EH (cell line): ENCODE measurements at regions not wholly inside any gene's neighbourhood (a gene's known extent, or its start where the extent isn't known, plus 50 kb on each side); places are given as distances from the start of the nearest gene placed in this dataset.

ENCODE experiments used
- DNase-seq: peaks from one replicate; pipeline ENCODE4 v3.0.0-alpha.2; 2015; ENCODE audit warnings: low read depth

- no peak for DNase-seq
Observed at GRCh38 chr2:136468799-136469369, 296.5 kb upstream of the THSD7B start.

- no peak for DNase-seq
Observed at GRCh38 chr2:136452528-136452927, 312.8 kb upstream of the THSD7B start.

GRCh38 chr2:136448986-136449780 lies 316.2 kb upstream of the THSD7B start:
- DNase-seq: no peak

GRCh38 chr2:136448432-136448831 lies 316.9 kb upstream of the THSD7B start:
- DNase-seq: no peak

GRCh38 chr2:136444323-136444722 lies 321.0 kb upstream of the THSD7B start:
- no peak for DNase-seq

- DNase-seq: no peak
Observed at GRCh38 chr2:136443661-136444060, 321.7 kb upstream of the THSD7B start.

- DNase-seq: no peak
Observed at GRCh38 chr2:136441979-136442714, 323.2 kb upstream of the THSD7B start.

GRCh38 chr2:136439064-136439676 lies 321.2 kb upstream of the CXCR4 start:
- DNase-seq: no peak

- DNase-seq: no peak
Observed at GRCh38 chr2:136437461-136437860, 319.5 kb upstream of the CXCR4 start.

GRCh38 chr2:136436936-136437335 lies 319.0 kb upstream of the CXCR4 start:
- no peak for DNase-seq

- no peak for DNase-seq
Observed at GRCh38 chr2:136434251-136434715, 316.3 kb upstream of the CXCR4 start.

- DNase-seq: no peak
Observed at GRCh38 chr2:136433261-136433660, 315.3 kb upstream of the CXCR4 start.

- no peak for DNase-seq
Observed at GRCh38 chr2:136424112-136424511, 306.2 kb upstream of the CXCR4 start.

- peak; percentile 60 for DNase-seq
Observed at GRCh38 chr2:136423516-136423996, 305.6 kb upstream of the CXCR4 start.

GRCh38 chr2:136422512-136422911 lies 304.6 kb upstream of the CXCR4 start:
- DNase-seq: no peak

GRCh38 chr2:136420346-136420745 lies 302.4 kb upstream of the CXCR4 start:
- no peak for DNase-seq

GRCh38 chr2:136411946-136412345 lies 294.0 kb upstream of the CXCR4 start:
- no peak for DNase-seq

- no peak for DNase-seq
Observed at GRCh38 chr2:136410673-136411072, 292.7 kb upstream of the CXCR4 start.

- DNase-seq: no peak
Observed at GRCh38 chr2:136408795-136409194, 290.8 kb upstream of the CXCR4 start.

- DNase-seq: no peak
Observed at GRCh38 chr2:136407952-136408318, 290.0 kb upstream of the CXCR4 start.

GRCh38 chr2:136407117-136407951 lies 289.4 kb upstream of the CXCR4 start:
- DNase-seq: no peak

- DNase-seq: no peak
Observed at GRCh38 chr2:136404925-136405324, 287.0 kb upstream of the CXCR4 start.
